MM.1S (cell line): ENCODE measurements at regions not wholly inside any gene's neighbourhood (a gene's known extent, or its start where the extent isn't known, plus 50 kb on each side); places are given as distances from the start of the nearest gene placed in this dataset.

Source experiments
- DNase-seq: peaks from one replicate; pipeline ENCODE4 v3.0.0-alpha.2; 2015
- H2AFZ ChIP-seq: fragments of 300-600 bp; sonication (generic); 2 replicates; pipeline ENCODE4 v1.6.0; 2016; ENCODE audit warnings: antibody characterized with exemption, low read length
- H3F3A ChIP-seq: fragments of 300-600 bp; sonication (generic); 2 replicates; pipeline ENCODE4 v1.6.1; 2016; ENCODE audit warnings: mild to moderate bottlenecking, antibody characterized with exemption, low read length, moderate library complexity, mixed read lengths; ENCODE audit not compliant: insufficient read depth
- H3K27ac ChIP-seq: fragments of 300-600 bp; sonication (generic); 2 replicates; pipeline ENCODE4 v1.5.1; 2016; ENCODE audit warnings: mild to moderate bottlenecking, low read length
- H3K27me3 ChIP-seq: fragments of 300-600 bp; sonication (generic); replicated peaks from 2 replicates; pipeline ENCODE4 v1.6.0; 2016; ENCODE audit warnings: low read length; ENCODE audit not compliant: insufficient read depth
- H3K36me3 ChIP-seq: fragments of 300-600 bp; sonication (generic); replicated peaks from 2 replicates; pipeline ENCODE4 v1.6.1; 2016; ENCODE audit warnings: mild to moderate bottlenecking, low read length, mixed read lengths; ENCODE audit not compliant: insufficient read depth
- H3K4me1 ChIP-seq: fragments of 300-600 bp; sonication (generic); 2 replicates; pipeline ENCODE4 v1.6.1; 2016; ENCODE audit warnings: low read length, mixed read lengths
- H3K4me2 ChIP-seq: fragments of 300-600 bp; sonication (generic); 2 replicates; pipeline ENCODE4 v1.6.0; 2016; ENCODE audit warnings: low read depth, low read length
- H3K4me3 ChIP-seq: fragments of 300-600 bp; sonication (generic); 2 replicates; pipeline ENCODE4 v1.5.1; 2016; ENCODE audit warnings: low read length, mixed read lengths
- H3K79me2 ChIP-seq: fragments of 300-600 bp; sonication (generic); 2 replicates; pipeline ENCODE4 v1.6.1; 2016; ENCODE audit warnings: mixed run types, low read length, mixed read lengths
- H3K9ac ChIP-seq: fragments of 300-600 bp; sonication (generic); 2 replicates; pipeline ENCODE4 v1.6.1; 2016; ENCODE audit warnings: low read length, mixed read lengths
- H3K9me2 ChIP-seq: fragments of 300-600 bp; sonication (generic); replicated peaks from 2 replicates; pipeline ENCODE4 v1.6.1; 2016; ENCODE audit warnings: mild to moderate bottlenecking, low read length, mixed read lengths; ENCODE audit not compliant: insufficient read depth
- H3K9me3 ChIP-seq: fragments of 300-600 bp; sonication (generic); replicated peaks from 2 replicates; pipeline ENCODE4 v1.6.1; 2016; ENCODE audit warnings: mild to moderate bottlenecking, low read length, mixed read lengths; ENCODE audit not compliant: insufficient read depth
- H4K20me1 ChIP-seq: fragments of 300-600 bp; sonication (generic); 2 replicates; pipeline ENCODE4 v1.6.1; 2016; ENCODE audit warnings: mild to moderate bottlenecking, low read length, moderate library complexity, mixed read lengths; ENCODE audit not compliant: insufficient read depth
- EZH2 ChIP-seq: fragments of 300-600 bp; sonication (generic); optimal IDR thresholded peaks from 2 replicates; pipeline ENCODE3; 2017; ENCODE audit warnings: low read depth, mild to moderate bottlenecking, antibody characterized with exemption, low read length, mixed read lengths
- EZH2phosphoT487 ChIP-seq: fragments of 300-600 bp; sonication (generic); IDR thresholded peaks from 2 replicates; pipeline ENCODE4 v1.6.1; 2018; ENCODE audit warnings: antibody characterized with exemption, low read length
- TF ChIP-seq, protein P1 (sequence below): fragments of 300-600 bp; sonication (generic); IDR thresholded peaks from 2 replicates; pipeline ENCODE4 v1.5.1; 2016; ENCODE audit warnings: antibody characterized with exemption, low read length, mixed read lengths

DNA sequence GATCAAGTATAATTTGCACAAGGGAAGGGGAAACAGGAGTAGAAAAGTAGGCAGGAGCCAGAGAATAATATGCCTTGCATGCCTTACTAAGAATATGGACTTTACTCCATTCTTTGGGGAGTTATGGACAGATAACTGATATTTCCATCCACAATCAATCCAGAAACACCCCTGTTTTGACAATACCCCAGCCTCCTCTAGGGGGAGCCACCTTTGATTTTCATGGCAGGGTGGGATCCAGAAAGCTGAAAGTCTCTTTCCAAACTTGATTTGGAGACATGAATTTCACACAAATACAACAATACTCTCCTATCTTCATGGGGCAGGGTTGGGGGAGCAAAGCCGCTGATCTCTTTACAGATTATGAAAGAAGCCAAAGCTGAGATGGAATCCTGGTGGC is 404.1 kb downstream of the FOXA2 start:
- Histone ChIP-seq H2AFZ (no peak overlapping the region), H3K9ac (no peak overlapping the region), H4K20me1 (no peaks in the 10 kb centered on the region), H3K9me3 (no peaks in the 10 kb centered on the region), H3K27me3 (no peaks in the 10 kb centered on the region), H3K4me3 (no peak overlapping the region), H3F3A (no peaks in the 10 kb centered on the region), H3K9me2 (no peaks in the 10 kb centered on the region), H3K27ac (no peak overlapping the region), H3K36me3 (no peaks in the 10 kb centered on the region), H3K79me2 (no peaks in the 10 kb centered on the region), H3K4me1 (no peaks in the 10 kb centered on the region), H3K4me2 (no peak overlapping the region)
- no peak for DNase-seq
- no peak for TF ChIP-seq EZH2phosphoT487
- no peak for TF ChIP-seq EZH2
- TF ChIP-seq, protein P1, sequence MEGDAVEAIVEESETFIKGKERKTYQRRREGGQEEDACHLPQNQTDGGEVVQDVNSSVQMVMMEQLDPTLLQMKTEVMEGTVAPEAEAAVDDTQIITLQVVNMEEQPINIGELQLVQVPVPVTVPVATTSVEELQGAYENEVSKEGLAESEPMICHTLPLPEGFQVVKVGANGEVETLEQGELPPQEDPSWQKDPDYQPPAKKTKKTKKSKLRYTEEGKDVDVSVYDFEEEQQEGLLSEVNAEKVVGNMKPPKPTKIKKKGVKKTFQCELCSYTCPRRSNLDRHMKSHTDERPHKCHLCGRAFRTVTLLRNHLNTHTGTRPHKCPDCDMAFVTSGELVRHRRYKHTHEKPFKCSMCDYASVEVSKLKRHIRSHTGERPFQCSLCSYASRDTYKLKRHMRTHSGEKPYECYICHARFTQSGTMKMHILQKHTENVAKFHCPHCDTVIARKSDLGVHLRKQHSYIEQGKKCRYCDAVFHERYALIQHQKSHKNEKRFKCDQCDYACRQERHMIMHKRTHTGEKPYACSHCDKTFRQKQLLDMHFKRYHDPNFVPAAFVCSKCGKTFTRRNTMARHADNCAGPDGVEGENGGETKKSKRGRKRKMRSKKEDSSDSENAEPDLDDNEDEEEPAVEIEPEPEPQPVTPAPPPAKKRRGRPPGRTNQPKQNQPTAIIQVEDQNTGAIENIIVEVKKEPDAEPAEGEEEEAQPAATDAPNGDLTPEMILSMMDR = peak; percentile 30

GRCh38 chr20:22160101-22160652 is 424.2 kb downstream of the FOXA2 start:
- Histone ChIP-seq H2AFZ (no peak overlapping the region), H3F3A (no peaks in the 10 kb centered on the region), H3K4me3 (no peak overlapping the region), H3K36me3 (no peaks in the 10 kb centered on the region), H3K9me2 (no peaks in the 10 kb centered on the region), H3K4me1 (no peaks in the 10 kb centered on the region), H3K79me2 (no peaks in the 10 kb centered on the region), H4K20me1 (no peaks in the 10 kb centered on the region), H3K4me2 (no peak overlapping the region), H3K9ac (no peak overlapping the region), H3K27me3 (no peaks in the 10 kb centered on the region), H3K27ac (no peak overlapping the region), H3K9me3 (no peaks in the 10 kb centered on the region)
- DNase-seq = no peak
- TF ChIP-seq, protein P1 = no peak
- no peak for TF ChIP-seq EZH2
- TF ChIP-seq EZH2phosphoT487 = no peak

- H4K20me1 ChIP-seq = no peaks in the 10 kb centered on the region
- DNase-seq = no peak
- H3K4me2 ChIP-seq = no peak overlapping the region
- H3K9ac ChIP-seq = no peak overlapping the region
- H3K27ac ChIP-seq = no peak overlapping the region
- no peak overlapping the region for H2AFZ ChIP-seq
- no peak for TF ChIP-seq EZH2
- TF ChIP-seq, protein P1 = no peak
- no peak for TF ChIP-seq EZH2phosphoT487
- no peaks in the 10 kb centered on the region for H3K9me3 ChIP-seq
- no peaks in the 10 kb centered on the region for H3K9me2 ChIP-seq
- no peaks in the 10 kb centered on the region for H3K27me3 ChIP-seq
- no peaks in the 10 kb centered on the region for H3F3A ChIP-seq
- no peaks in the 10 kb centered on the region for H3K79me2 ChIP-seq
- no peaks in the 10 kb centered on the region for H3K4me1 ChIP-seq
- no peak overlapping the region for H3K4me3 ChIP-seq
- H3K36me3 ChIP-seq = no peaks in the 10 kb centered on the region
Measured at GRCh38 chr20:22159276-22159675, 425.1 kb downstream of the FOXA2 start.
